ENCODE measurements at regions not wholly inside any gene's neighbourhood (a gene's known extent, or its start where the extent isn't known, plus 50 kb on each side); places are given as distances from the start of the nearest gene placed in this dataset.

- no peaks in the 10 kb centered on the region for H3K27me3 ChIP-seq (ENCODE audit: insufficient read depth, insufficient read length)
- peaks cover 2% of the 10 kb centered on the region for H3K4me1 ChIP-seq (ENCODE audit: insufficient read depth, insufficient read length)
- no peaks in the 10 kb centered on the region for H3K36me3 ChIP-seq (ENCODE audit: insufficient read depth, insufficient read length, low read length)
- DNase-seq (ENCODE audit: low read depth, low spot score) = no peak
- no peak overlapping the region for H3K9ac ChIP-seq (ENCODE audit: insufficient read length, low read depth)
- peaks cover 25% of the 10 kb centered on the region for H3K9me3 ChIP-seq (ENCODE audit: insufficient read depth, low read length)
- H3K4me3 ChIP-seq (ENCODE audit: insufficient read length, low read depth) = no peak overlapping the region
- TF ChIP-seq YY1 (IDR thresholded peaks at IDR 0.05; ENCODE audit: insufficient read depth, insufficient read length) = no peak
- no peak for TF ChIP-seq ZNF274 (IDR thresholded peaks at IDR 0.05; ENCODE audit: low read depth, low read length)
- no peak for TF ChIP-seq SUZ12 (IDR thresholded peaks at IDR 0.05; ENCODE audit: extremely low read depth, insufficient read depth, insufficient read length)
These were observed 161.0 kb upstream of the PRKD1 start for GRCh38 chr14:30088620-30089019.

GRCh38 chr14:30108975-30109700 lies 181.5 kb upstream of the PRKD1 start:
- Histone ChIP-seq H3K27me3 (ENCODE audit: insufficient read depth, insufficient read length) (no peaks in the 10 kb centered on the region), H3K9me3 (ENCODE audit: insufficient read depth, low read length) (peaks cover 13% of the 10 kb centered on the region; the same call in 1 of the 2 replicates), H3K4me3 (ENCODE audit: insufficient read length, low read depth) (no peak overlapping the region), H3K36me3 (ENCODE audit: insufficient read depth, insufficient read length, low read length) (no peaks in the 10 kb centered on the region), H3K9ac (ENCODE audit: insufficient read length, low read depth) (no peak overlapping the region), H3K4me1 (ENCODE audit: insufficient read depth, insufficient read length) (no peaks in the 10 kb centered on the region)
- no peak for DNase-seq (ENCODE audit: low read depth, low spot score)
- TF ChIP-seq SUZ12 (IDR thresholded peaks at IDR 0.05; ENCODE audit: extremely low read depth, insufficient read depth, insufficient read length) (no peak), YY1 (IDR thresholded peaks at IDR 0.05; ENCODE audit: insufficient read depth, insufficient read length) (no peak), ZNF274 (IDR thresholded peaks at IDR 0.05; ENCODE audit: low read depth, low read length) (no peak)

- DNase-seq (ENCODE audit: low read depth, low spot score) = no peak
- TF ChIP-seq YY1 (IDR thresholded peaks at IDR 0.05; ENCODE audit: insufficient read depth, insufficient read length) (no peak), SUZ12 (IDR thresholded peaks at IDR 0.05; ENCODE audit: extremely low read depth, insufficient read depth, insufficient read length) (no peak), ZNF274 (IDR thresholded peaks at IDR 0.05; ENCODE audit: low read depth, low read length) (no peak)
- Histone ChIP-seq H3K27me3 (ENCODE audit: insufficient read depth, insufficient read length) (no peaks in the 10 kb centered on the region), H3K36me3 (ENCODE audit: insufficient read depth, insufficient read length, low read length) (no peaks in the 10 kb centered on the region), H3K4me3 (ENCODE audit: insufficient read length, low read depth) (no peak overlapping the region), H3K9me3 (ENCODE audit: insufficient read depth, low read length) (no peaks in the 10 kb centered on the region), H3K4me1 (ENCODE audit: insufficient read depth, insufficient read length) (no peaks in the 10 kb centered on the region), H3K9ac (ENCODE audit: insufficient read length, low read depth) (no peak overlapping the region)
These were observed 186.4 kb upstream of the PRKD1 start for GRCh38 chr14:30114051-30114450.

- no peaks in the 10 kb centered on the region for H3K27me3 ChIP-seq (ENCODE audit: insufficient read depth, insufficient read length)
- H3K36me3 ChIP-seq (ENCODE audit: insufficient read depth, insufficient read length, low read length) = no peaks in the 10 kb centered on the region
- no peak for DNase-seq (ENCODE audit: low read depth, low spot score)
- H3K9me3 ChIP-seq (ENCODE audit: insufficient read depth, low read length) = no peaks in the 10 kb centered on the region
- H3K4me3 ChIP-seq (ENCODE audit: insufficient read length, low read depth) = no peak overlapping the region
- TF ChIP-seq SUZ12 (IDR thresholded peaks at IDR 0.05; ENCODE audit: extremely low read depth, insufficient read depth, insufficient read length) (no peak), YY1 (IDR thresholded peaks at IDR 0.05; ENCODE audit: insufficient read depth, insufficient read length) (no peak), ZNF274 (IDR thresholded peaks at IDR 0.05; ENCODE audit: low read depth, low read length) (no peak)
- H3K9ac ChIP-seq (ENCODE audit: insufficient read length, low read depth) = no peak overlapping the region
- H3K4me1 ChIP-seq (ENCODE audit: insufficient read depth, insufficient read length) = no peaks in the 10 kb centered on the region
These were observed 188.1 kb upstream of the PRKD1 start for GRCh38 chr14:30115756-30116155.

- Histone ChIP-seq H3K9me3 (ENCODE audit: insufficient read depth, low read length) (no peaks in the 10 kb centered on the region), H3K4me1 (ENCODE audit: insufficient read depth, insufficient read length) (no peaks in the 10 kb centered on the region), H3K27me3 (ENCODE audit: insufficient read depth, insufficient read length) (no peaks in the 10 kb centered on the region), H3K9ac (ENCODE audit: insufficient read length, low read depth) (no peak overlapping the region), H3K4me3 (ENCODE audit: insufficient read length, low read depth) (no peak overlapping the region), H3K36me3 (ENCODE audit: insufficient read depth, insufficient read length, low read length) (no peaks in the 10 kb centered on the region)
- DNase-seq (ENCODE audit: low read depth, low spot score) = no peak
- TF ChIP-seq ZNF274 (IDR thresholded peaks at IDR 0.05; ENCODE audit: low read depth, low read length) (no peak), YY1 (IDR thresholded peaks at IDR 0.05; ENCODE audit: insufficient read depth, insufficient read length) (no peak), SUZ12 (IDR thresholded peaks at IDR 0.05; ENCODE audit: extremely low read depth, insufficient read depth, insufficient read length) (no peak)
These were observed 191.5 kb upstream of the PRKD1 start for GRCh38 chr14:30118992-30119640.

GRCh38 chr14:30125322-30125979 lies 197.8 kb upstream of the PRKD1 start:
- DNase-seq (ENCODE audit: low read depth, low spot score) = no peak
- no peaks in the 10 kb centered on the region for H3K4me1 ChIP-seq (ENCODE audit: insufficient read depth, insufficient read length)

GRCh38 chr14:30129807-30130206 lies 202.2 kb upstream of the PRKD1 start:
- no peaks in the 10 kb centered on the region for H3K9me3 ChIP-seq (ENCODE audit: insufficient read depth, low read length)
- no peak overlapping the region for H3K4me3 ChIP-seq (ENCODE audit: insufficient read length, low read depth)
- no peaks in the 10 kb centered on the region for H3K27me3 ChIP-seq (ENCODE audit: insufficient read depth, insufficient read length)
- TF ChIP-seq ZNF274 (IDR thresholded peaks at IDR 0.05; ENCODE audit: low read depth, low read length) (no peak), YY1 (IDR thresholded peaks at IDR 0.05; ENCODE audit: insufficient read depth, insufficient read length) (no peak), SUZ12 (IDR thresholded peaks at IDR 0.05; ENCODE audit: extremely low read depth, insufficient read depth, insufficient read length) (no peak)
- no peak for DNase-seq (ENCODE audit: low read depth, low spot score)
- no peak overlapping the region for H3K9ac ChIP-seq (ENCODE audit: insufficient read length, low read depth)
- H3K4me1 ChIP-seq (ENCODE audit: insufficient read depth, insufficient read length) = no peaks in the 10 kb centered on the region
- no peaks in the 10 kb centered on the region for H3K36me3 ChIP-seq (ENCODE audit: insufficient read depth, insufficient read length, low read length)

More at GRCh38 chr14:30125322-30125979, 197.8 kb upstream of the PRKD1 start:
- Histone ChIP-seq H3K9me3 (ENCODE audit: insufficient read depth, low read length) (no peaks in the 10 kb centered on the region), H3K9ac (ENCODE audit: insufficient read length, low read depth) (no peak overlapping the region), H3K4me3 (ENCODE audit: insufficient read length, low read depth) (no peak overlapping the region), H3K27me3 (ENCODE audit: insufficient read depth, insufficient read length) (no peaks in the 10 kb centered on the region), H3K36me3 (ENCODE audit: insufficient read depth, insufficient read length, low read length) (no peaks in the 10 kb centered on the region)
- TF ChIP-seq SUZ12 (IDR thresholded peaks at IDR 0.05; ENCODE audit: extremely low read depth, insufficient read depth, insufficient read length) (no peak), ZNF274 (IDR thresholded peaks at IDR 0.05; ENCODE audit: low read depth, low read length) (no peak), YY1 (IDR thresholded peaks at IDR 0.05; ENCODE audit: insufficient read depth, insufficient read length) (no peak)

Data from NT2/D1 (cell line).